ENCODE measurements at regions not wholly inside any gene's neighbourhood (a gene's known extent, or its start where the extent isn't known, plus 50 kb on each side); places are given as distances from the start of the nearest gene placed in this dataset.
"Not testable (repeated sequence)": the region's sequence is repeated elsewhere in the genome, so short reads cannot be mapped to it uniquely, and the experiment has no call there.

DNA sequence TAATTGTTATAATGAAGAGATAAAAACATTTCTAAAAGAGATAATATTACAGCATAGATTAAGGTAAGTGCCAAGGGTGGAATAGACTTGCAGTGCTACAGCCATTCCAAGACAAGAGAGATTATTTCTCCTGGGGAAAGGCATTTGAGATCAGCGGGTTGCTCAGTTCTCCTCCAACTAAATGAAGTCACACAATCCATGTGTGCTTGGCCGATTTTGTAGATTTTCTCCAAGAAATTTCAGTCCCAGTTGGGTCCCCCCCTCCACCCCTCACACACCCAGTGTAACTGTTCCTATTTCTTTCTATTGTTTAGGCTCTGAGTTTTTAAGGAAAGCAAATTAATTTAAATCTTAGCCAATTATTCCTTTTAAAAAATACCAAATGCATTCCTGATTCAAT, 315.1 kb downstream of the GOLGA6L6 start:
- not testable (repeated sequence) for H3K4me3 ChIP-seq (ENCODE audit: low read length); H3K9me3 ChIP-seq (ENCODE audit: low read length)

DNA sequence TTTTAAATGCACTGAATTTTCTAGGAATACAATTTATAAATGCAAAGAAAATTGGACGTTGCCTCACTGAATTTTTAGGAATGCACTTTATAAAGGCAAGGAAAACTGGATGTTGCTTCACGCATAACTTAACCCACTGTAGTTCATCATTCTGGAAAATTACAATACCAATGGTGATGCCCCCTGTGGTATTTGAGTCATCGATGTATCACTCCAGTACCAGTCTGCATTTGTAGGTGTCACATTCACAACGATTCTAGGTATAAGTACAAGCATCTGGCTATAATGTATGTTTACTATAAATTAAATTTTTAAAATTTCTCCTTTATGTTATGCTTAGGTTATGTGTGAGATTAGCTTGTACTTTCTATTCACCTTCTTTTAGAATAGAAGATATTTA, 320.5 kb downstream of the GOLGA6L6 start:
- H3K4me3 ChIP-seq (ENCODE audit: low read length); H2AFZ ChIP-seq (ENCODE audit: low read depth, low read length); H3K4me1 ChIP-seq (ENCODE audit: insufficient read depth, low read length); H3K36me3 ChIP-seq (ENCODE audit: insufficient read depth, low read length); H3K9me3 ChIP-seq (ENCODE audit: low read length); H3K27me3 ChIP-seq (ENCODE audit: insufficient read depth, low read length): not testable (repeated sequence)

More for the DNA sequence above, 315.1 kb downstream of the GOLGA6L6 start:
- not testable (repeated sequence) for H3K4me1 ChIP-seq (ENCODE audit: insufficient read depth, low read length); H2AFZ ChIP-seq (ENCODE audit: low read depth, low read length); H3K36me3 ChIP-seq (ENCODE audit: insufficient read depth, low read length); H3K27me3 ChIP-seq (ENCODE audit: insufficient read depth, low read length)

DNA sequence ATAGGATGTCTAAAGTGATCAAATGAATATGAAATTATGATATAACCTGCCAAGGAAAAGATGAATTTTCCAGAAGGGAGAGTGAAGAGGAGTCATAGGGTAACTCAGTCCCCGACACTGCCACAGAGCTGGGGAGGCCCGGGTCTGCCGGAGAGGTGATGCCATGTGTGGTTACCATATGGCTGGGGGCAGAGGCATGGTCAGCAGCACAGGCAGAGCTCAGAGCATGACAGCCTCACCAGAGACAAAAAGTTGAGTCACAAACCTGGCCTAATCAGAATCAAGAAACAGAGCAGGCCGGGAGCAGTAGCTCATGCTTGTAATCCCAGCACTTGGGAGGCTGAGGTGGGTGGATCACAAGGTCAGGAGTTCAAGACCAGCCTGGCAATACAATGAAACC, 322.4 kb downstream of the GOLGA6L6 start:
- H3K9me3 ChIP-seq (ENCODE audit: low read length); H3K4me3 ChIP-seq (ENCODE audit: low read length); H3K36me3 ChIP-seq (ENCODE audit: insufficient read depth, low read length); H3K4me1 ChIP-seq (ENCODE audit: insufficient read depth, low read length); H3K27me3 ChIP-seq (ENCODE audit: insufficient read depth, low read length); H2AFZ ChIP-seq (ENCODE audit: low read depth, low read length): not testable (repeated sequence)

DNA sequence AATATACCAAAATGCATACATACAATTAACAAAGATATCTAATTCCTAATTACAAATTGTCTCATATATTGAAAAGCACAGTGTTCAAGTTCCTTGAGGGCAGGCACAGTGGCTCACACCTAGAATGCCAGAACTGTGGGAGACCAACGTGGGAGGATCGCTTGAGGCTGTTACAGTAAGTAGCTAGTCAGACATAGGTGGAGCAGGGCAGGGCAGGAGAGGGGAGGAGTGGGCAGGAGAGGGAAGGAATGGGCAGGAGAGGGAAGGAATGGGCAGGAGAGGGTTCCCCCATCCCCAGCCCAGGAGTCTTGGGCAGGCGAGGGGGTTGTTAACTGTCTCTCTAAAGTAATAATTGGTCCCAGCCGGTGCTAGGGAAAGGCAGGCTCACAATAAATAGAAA, 325.9 kb downstream of the GOLGA6L6 start:
- H3K36me3 ChIP-seq (ENCODE audit: insufficient read depth, low read length); H3K9me3 ChIP-seq (ENCODE audit: low read length); H2AFZ ChIP-seq (ENCODE audit: low read depth, low read length); H3K27me3 ChIP-seq (ENCODE audit: insufficient read depth, low read length); H3K4me1 ChIP-seq (ENCODE audit: insufficient read depth, low read length); H3K4me3 ChIP-seq (ENCODE audit: low read length): not testable (repeated sequence)

DNA sequence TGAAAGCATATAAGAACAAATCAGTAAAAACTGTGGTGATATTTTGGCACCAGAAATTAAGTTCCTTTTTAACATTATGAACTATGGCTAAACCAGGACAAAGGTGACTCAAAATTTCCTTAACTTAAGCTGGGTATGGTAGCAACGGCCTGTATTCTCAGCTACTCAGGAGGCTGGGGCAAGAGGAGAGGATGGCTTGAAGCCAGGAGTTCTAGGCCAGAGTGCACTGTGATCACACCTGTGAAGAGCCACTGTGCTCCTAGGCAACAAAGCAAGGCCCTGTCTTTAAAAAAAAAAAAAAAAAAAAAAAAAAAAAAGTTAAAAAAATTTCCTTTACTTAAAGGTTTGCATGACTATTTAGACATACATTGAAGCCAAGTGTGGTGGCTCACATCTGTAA, 327.5 kb downstream of the GOLGA6L6 start:
- not testable (repeated sequence) for H3K4me1 ChIP-seq (ENCODE audit: insufficient read depth, low read length); H3K4me3 ChIP-seq (ENCODE audit: low read length); H3K36me3 ChIP-seq (ENCODE audit: insufficient read depth, low read length); H3K9me3 ChIP-seq (ENCODE audit: low read length); H3K27me3 ChIP-seq (ENCODE audit: insufficient read depth, low read length); H2AFZ ChIP-seq (ENCODE audit: low read depth, low read length)

DNA sequence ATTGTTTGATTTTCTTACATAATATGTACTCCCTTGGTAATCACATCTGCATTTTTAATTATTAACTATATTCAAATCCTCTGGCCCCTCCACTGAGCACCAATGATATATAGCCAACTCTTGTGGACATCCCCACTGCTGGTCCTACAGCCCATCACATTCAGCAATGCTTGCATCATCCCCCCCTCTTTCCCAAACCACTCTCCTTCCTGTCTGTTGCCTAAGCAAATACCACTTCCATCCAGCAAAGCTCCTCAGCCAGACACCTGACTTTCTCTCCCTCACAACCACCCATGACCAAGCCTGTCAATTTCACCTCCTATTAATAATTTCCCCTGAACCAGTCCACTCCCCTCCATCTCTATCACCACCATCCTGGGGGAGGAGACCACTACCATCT, 330.1 kb downstream of the GOLGA6L6 start:
- H3K4me3 ChIP-seq (ENCODE audit: low read length); H2AFZ ChIP-seq (ENCODE audit: low read depth, low read length); H3K4me1 ChIP-seq (ENCODE audit: insufficient read depth, low read length); H3K9me3 ChIP-seq (ENCODE audit: low read length); H3K36me3 ChIP-seq (ENCODE audit: insufficient read depth, low read length); H3K27me3 ChIP-seq (ENCODE audit: insufficient read depth, low read length): not testable (repeated sequence)

DNA sequence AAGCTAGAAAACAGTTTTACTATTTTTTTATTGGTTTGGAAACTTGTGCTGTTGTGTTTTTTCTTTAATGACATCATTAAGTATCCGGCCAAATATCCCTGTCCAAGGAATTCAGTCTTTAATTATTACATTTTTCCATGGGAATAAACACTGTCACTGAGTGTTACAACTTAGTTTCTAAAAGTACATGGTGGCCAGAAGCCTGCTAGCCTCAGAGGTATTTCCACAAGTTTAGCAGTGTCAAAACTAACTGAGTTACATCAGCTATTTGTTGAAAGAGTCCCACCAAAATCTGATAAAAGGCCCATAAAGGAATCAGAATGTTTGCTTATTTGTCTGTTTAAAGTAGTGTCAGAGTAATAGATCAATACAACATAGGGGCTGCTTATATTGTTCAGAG, 331.6 kb downstream of the GOLGA6L6 start:
- not testable (repeated sequence) for H3K4me3 ChIP-seq (ENCODE audit: low read length); H3K4me1 ChIP-seq (ENCODE audit: insufficient read depth, low read length); H3K27me3 ChIP-seq (ENCODE audit: insufficient read depth, low read length); H3K9me3 ChIP-seq (ENCODE audit: low read length); H2AFZ ChIP-seq (ENCODE audit: low read depth, low read length); H3K36me3 ChIP-seq (ENCODE audit: insufficient read depth, low read length)

DNA sequence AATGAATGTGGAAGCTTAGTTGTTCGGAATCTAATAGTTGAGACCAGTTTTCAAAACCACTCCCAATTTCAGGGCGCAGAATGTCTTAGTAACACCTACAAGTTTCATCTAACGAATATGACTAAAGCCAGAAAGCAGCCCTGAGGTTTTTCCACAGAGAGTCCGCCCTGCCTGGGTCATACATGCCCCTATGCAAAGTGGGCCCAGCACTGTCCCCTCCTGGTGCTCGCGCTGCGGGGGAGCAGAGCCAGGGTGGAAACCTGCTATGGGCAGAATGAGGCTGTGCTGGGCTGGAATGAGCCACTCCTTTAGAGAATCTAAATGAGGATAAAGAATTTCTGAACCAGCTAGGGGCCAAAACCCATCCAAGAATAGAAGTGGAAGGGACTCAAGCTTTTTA, 334.0 kb downstream of the GOLGA6L6 start:
- not testable (repeated sequence) for H3K4me1 ChIP-seq (ENCODE audit: insufficient read depth, low read length); H2AFZ ChIP-seq (ENCODE audit: low read depth, low read length); H3K27me3 ChIP-seq (ENCODE audit: insufficient read depth, low read length); H3K36me3 ChIP-seq (ENCODE audit: insufficient read depth, low read length); H3K9me3 ChIP-seq (ENCODE audit: low read length); H3K4me3 ChIP-seq (ENCODE audit: low read length)

DNA sequence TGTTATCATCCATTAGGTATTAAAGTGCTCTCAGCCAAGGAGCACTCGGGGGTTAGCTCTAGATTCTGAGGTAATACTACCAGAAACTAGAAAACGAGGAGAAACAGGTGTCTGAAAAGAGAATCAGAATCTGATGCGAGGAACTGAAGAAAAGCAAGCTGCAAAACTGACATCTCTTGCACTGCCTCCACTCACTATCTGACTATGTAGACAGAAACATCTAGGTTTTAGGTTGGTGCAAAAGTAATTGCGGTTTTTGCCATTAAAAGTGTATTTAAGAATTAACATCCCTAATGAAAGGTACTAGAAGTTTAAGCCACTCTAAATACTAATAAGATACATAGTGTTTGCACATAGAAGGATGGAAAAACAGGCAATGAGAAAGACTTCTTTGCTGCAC, 334.4 kb downstream of the GOLGA6L6 start:
- not testable (repeated sequence) for H3K9me3 ChIP-seq (ENCODE audit: low read length); H3K4me1 ChIP-seq (ENCODE audit: insufficient read depth, low read length); H3K4me3 ChIP-seq (ENCODE audit: low read length); H3K27me3 ChIP-seq (ENCODE audit: insufficient read depth, low read length); H2AFZ ChIP-seq (ENCODE audit: low read depth, low read length); H3K36me3 ChIP-seq (ENCODE audit: insufficient read depth, low read length)

DNA sequence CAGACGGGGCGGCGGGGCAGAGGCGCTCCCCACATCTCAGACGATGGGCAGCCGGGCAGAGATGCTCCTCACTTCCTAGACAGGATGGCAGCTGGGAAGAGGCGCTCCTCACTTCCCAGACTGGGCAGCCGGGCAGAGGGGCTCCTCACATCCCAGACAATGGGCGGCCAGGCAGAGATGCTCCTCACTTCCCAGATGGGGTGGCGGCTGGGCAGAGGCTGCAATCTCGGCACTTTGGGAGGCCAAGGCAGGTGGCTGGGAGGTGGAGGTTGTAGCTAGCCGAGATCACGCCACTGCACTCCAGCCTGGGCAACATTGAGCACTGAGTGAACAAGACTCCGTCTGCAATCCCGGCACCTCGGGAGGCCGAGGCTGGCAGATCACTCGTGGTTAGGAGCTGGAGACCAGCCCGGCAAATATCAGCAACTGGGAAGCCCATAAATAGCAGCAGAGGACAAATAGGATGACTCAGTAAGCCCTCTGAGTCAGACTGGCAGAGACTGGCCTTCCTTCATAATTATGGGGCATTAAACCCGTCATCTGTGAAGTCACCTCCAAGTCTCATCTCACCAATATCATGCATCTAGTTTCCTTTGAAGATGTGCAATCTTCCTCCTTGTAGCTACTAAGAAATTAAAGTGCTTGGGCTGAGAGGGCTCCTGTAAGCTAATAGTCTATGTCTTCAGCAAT, 337.3 kb downstream of the GOLGA6L6 start:
- H2AFZ ChIP-seq (ENCODE audit: low read depth, low read length); H3K36me3 ChIP-seq (ENCODE audit: insufficient read depth, low read length); H3K4me3 ChIP-seq (ENCODE audit: low read length); H3K27me3 ChIP-seq (ENCODE audit: insufficient read depth, low read length); H3K9me3 ChIP-seq (ENCODE audit: low read length); H3K4me1 ChIP-seq (ENCODE audit: insufficient read depth, low read length): not testable (repeated sequence)

DNA sequence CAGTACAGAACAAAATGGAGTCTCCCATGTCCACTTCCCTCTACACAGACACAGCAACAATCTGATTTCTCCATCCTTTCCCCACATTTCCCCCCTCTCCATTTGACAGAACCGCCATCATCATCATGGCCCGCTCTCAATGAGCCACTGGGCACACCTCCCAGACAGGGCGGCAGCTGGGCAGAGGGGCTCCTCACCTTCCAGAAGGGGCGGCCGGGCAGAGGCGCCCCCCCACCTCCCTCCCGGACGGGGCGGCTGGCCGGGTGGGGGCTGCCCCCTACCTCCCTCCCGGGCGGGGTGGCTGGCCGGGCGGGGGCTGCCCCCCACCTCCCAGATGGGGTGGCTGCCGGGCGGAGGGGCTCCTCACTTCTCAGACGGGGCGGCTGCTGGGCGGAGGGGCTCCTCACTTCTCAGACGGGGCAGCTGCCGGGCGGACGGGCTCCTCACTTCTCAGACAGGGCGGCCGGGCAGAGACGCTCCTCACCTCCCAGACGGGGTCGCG, 337.9 kb downstream of the GOLGA6L6 start:
- H2AFZ ChIP-seq (ENCODE audit: low read depth, low read length); H3K9me3 ChIP-seq (ENCODE audit: low read length); H3K27me3 ChIP-seq (ENCODE audit: insufficient read depth, low read length); H3K4me3 ChIP-seq (ENCODE audit: low read length); H3K4me1 ChIP-seq (ENCODE audit: insufficient read depth, low read length); H3K36me3 ChIP-seq (ENCODE audit: insufficient read depth, low read length): not testable (repeated sequence)

DNA sequence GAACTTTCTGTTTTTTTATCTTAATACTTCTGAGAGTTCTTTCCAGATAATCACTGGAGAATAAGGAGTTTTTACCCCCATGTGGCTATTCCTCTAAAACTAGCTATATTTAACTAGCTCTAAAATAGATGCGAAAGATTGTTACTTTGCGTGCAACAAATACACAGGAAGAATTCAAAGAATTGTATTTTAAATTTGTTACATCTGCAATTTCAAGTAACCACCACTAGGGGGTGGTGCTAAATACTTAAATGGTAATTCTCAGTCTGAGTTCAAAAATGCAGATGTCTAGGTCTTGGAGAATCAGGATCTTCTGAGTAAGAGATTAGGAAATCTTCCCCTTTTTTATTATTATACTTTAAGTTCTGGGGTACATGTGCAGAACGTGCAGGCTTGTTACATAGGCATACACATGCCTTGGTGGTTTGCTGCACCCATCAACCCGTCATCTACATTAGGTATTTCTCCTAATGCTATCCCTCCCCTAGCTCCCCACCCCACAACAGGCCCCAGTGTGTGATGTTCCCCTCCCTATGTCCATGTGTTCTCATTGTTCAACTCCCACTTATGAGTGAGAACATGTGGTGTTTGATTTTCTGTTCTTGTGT, 346.9 kb downstream of the GOLGA6L6 start:
- not testable (repeated sequence) for H3K27me3 ChIP-seq (ENCODE audit: insufficient read depth, low read length); H3K4me1 ChIP-seq (ENCODE audit: insufficient read depth, low read length); H3K9me3 ChIP-seq (ENCODE audit: low read length); H2AFZ ChIP-seq (ENCODE audit: low read depth, low read length); H3K4me3 ChIP-seq (ENCODE audit: low read length); H3K36me3 ChIP-seq (ENCODE audit: insufficient read depth, low read length)

DNA sequence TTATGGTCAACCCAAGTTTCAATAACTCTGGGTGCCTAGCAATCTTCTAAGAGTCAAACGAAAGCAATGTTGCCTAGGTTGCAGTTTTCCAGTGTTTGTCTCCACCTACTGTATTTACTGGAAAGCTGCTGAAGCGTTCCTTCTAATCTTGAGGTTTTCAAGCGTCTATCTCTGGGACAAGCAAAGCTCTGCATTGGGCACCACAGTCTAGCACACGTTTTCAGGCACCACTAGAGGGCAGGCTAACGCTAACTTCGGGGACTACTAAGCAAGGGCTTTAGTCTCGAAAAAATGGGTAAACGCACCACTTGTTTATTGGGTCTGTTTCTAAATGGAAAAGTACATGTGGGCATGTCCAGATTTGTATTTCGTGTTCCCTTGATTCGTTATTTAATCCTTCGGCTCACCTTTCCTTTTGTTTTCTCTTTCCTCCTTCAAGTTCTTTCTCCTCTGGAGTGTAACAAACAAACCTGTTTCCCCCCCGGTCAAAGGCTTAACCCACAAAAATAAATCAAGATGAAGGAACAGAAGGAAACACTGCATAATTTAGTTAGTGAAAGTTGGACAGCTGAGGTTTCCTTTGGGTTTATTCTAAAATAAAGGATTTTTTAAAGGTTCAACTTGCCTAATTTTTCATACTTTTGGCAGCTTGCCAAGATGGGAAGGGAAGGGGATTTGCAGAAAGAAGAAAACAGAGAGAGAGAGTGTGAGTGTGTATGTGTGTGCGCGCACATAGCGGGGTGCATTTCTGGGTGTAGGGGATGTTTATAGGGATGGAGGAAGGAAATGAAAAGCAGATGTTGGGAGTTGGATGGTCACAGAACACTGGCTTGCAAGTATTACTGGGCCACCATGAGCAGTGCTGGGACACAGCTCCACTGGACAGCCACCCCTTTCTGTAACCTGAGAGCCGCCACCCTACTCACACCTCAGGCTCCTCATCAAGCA, 348.3 kb downstream of the GOLGA6L6 start:
- not testable (repeated sequence) for H2AFZ ChIP-seq (ENCODE audit: low read depth, low read length); H3K4me3 ChIP-seq (ENCODE audit: low read length); H3K4me1 ChIP-seq (ENCODE audit: insufficient read depth, low read length); H3K27me3 ChIP-seq (ENCODE audit: insufficient read depth, low read length); H3K9me3 ChIP-seq (ENCODE audit: low read length); H3K36me3 ChIP-seq (ENCODE audit: insufficient read depth, low read length)
